ENCODE measurements at regions not wholly inside any gene's neighbourhood (a gene's known extent, or its start where the extent isn't known, plus 50 kb on each side); places are given as distances from the start of the nearest gene placed in this dataset.
"Not testable (repeated sequence)": the region's sequence is repeated elsewhere in the genome, so short reads cannot be mapped to it uniquely, and the experiment has no call there.

DNA sequence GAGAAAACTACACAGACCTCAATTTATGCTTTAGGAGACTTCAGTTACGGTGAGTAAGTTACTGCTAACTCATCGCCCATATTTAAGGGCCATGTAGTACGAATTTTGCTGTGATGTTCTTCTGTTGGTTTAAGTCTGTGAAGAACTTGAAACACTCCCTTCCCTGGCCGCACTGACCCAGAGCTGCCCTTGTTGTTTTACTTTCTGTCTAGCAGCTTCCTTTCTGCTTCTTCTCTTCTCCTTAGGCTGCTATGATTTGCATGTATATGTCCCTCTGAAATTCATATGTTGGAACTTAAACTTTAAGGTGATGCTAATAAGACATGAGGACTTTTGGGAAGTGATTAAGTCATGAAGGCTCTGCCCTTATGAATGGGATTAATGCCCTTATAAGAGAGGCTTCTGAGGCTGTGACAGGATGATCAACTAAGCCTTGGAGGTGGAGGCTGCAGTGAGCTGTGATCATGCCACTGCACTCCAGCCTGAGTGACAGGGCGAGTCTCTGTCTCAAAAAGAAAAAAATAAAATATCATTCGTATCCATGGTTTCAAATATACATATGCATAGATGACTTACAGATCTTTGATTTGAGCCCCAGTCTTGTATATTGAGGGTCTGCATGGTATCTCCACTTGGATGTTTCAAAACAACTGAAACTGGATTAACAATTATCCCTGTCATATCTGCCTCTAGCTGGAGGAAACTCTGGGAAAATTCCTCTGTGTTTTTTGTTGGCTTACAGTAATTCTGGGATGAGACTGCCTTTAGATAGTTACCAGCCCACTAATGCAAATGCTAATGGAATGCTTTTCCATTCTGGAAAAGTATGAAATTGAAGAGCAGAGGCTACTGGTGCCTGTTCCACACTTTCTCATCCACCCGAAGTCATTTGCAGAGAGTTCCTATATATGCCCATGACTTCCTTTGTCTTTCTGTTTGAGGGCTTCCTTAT is 263.4 kb upstream of the ACTBL2 start:
- DNase-seq, result no peak

DNA sequence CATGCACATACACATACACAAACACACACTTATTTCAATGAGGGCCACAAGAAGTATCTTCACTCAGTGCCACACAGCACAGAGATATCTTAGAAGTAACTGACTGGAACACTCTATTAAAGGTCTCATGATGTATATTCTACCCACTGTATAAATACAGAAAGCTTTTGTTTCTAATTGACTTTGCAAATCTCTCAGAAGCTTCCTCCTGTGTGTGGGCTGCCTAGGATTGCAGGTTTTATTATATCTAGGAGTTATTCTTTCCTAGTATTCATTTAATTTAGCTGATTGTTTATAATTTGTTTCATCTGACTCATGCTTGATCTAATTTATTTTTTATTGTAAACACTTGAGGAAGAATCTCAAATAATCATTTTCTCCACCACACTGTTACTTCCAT is 262.4 kb upstream of the ACTBL2 start:
- DNase-seq, result no peak

DNA sequence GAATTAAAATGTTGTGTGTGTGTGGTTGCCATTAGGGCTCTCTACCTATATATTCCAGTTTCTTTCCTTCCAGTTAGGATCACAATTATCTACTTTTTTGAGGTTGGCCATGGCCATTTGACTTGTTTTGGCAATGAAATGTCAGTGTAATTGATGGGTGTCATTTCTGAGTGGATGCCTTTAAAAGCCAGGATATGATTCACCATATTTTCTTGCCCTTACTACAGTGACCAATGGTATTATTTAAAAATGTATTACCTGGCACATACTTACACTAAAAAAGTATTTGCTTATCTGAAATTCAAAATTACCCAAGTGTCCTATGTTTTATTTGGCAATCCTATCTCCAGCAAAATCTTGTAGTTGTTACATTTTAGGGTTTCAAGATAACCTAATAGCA is 258.7 kb upstream of the ACTBL2 start:
- no peak for DNase-seq

DNA sequence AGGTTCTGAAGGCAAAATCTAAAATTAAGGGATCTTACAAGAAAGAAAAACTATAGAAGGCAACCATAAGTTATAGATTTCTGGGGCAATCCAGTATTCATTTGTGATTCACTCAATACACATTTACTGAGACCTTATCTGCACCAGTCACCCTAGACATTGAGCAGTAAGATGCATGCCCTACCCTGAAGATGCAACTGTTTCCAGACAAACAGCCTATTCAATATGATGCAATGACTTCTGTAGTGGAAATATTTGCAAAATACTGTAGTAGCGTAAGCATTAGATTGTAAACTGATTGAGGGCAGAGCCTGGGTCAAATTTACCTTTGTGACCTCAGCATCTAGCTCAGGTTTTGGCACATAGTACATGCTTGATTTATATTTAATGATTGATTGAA is 256.2 kb upstream of the ACTBL2 start:
- no peak for DNase-seq

DNA sequence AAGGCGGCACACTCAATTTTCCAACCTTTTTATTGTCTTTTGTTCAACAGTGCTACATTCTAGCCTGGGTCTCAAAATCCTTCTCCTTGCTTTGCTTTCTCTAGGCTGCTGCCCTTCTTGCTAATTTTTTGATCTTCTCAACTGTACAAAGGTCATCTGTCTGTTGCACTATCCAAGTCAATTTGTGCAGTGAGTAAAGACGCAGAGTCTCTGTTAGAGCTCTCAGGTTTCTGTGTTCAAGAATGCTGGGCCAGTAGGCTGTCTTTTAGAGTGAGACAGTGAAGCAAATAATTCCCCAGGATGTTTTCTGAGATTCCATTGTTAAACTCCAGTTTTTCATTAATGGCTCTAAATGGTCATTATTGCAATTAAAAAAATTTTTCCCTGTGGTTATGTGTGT is 255.7 kb upstream of the ACTBL2 start:
- no peak for DNase-seq

DNA sequence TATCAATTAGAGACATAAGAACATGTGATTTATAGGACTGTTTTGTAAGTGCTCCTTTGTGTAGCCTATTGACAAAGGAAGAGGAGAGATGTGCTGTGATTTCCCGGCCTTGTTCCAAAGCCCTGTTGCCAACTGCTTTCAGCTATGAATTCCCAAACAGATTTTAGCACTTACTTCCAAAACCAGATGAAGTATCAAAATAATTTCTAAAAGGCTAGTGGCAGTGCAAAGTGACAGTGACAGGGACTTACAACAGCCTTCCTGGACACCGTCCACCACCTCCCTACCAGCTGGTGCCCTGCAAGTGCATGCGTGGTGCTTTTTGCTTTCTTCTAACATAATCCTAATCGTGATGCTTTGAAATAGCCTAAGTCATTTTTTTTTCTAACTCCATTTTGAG is 254.1 kb upstream of the ACTBL2 start:
- DNase-seq, result peak; percentile 37

DNA sequence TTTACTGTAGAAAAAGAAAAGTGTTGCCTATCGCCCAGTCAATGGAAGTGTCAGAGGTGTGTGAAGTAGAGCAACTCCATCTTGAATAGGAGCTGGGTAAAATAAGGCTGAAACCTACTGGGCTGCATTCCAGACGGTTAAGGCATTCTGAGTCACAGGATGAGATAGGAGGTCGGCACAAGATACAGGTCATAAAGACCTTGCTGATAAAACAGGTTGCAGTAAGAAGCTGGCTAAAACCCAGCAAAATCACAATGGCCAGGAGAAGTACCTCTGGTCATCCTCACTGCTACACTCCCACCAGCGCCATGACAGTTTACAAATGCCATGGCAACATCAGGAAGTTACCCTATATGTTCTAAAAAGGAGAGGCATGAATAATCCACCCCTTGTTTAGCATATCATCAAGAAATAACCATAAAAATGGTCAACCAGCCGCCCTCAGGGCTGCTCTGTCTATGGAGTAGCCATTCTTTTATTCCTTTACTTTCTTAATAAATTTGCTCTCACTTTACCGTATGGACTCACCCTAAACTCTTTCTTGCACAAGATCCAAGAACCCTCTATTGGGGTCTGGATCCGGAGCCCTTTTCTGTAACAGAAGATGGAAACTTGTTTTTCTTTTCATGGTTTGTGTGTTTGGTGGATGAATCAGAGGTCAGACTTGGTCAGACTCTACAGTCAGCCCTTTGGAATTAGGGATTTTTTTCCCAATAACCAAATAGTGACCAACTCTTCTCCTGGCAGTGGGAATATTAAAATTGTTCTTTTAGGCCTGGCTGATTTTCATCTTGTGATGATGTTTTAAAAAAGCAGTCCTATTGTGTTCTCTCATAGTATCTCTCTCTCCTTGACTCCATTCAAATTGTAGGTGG is 252.9 kb upstream of the ACTBL2 start:
- DNase-seq, result not testable (repeated sequence)

DNA sequence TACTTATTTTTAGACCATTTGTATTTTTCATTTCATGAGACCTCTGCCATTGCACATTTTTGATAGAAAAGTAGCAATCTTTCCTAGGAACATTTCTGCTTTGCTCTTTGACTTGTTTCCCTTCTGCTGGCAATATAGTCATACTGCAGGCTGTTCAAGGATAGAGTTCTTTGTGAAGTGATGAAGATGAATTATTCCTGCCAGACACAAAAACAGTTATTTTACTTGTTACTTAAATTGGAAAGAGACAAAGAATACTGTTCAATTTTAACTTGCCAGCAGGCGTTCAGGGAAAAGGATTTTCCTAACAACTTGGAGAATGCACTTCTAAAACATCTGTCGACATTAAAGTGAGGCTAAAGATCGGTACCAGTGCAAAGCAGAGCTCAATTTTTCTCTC is 251.7 kb upstream of the ACTBL2 start:
- peak; percentile 31 for DNase-seq

DNA sequence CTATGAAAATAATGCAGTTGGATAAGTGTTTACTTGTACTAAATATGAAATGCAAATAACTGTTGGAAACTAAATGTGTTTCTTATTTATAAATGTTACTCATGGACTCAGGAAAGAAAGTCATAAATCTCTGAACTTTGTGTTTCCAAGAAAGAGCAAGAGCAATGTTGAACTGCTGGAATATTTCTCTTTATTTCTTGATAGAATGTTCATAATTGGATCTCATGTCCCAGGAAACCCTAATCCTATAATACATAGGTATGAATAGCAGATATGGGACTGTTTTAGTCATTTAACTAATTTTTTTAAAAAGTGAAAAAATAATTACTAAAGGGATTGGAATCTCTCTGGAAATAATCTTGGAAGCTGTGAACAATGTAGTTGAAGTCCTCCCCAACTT is 245.0 kb upstream of the ACTBL2 start:
- DNase-seq, result no peak

DNA sequence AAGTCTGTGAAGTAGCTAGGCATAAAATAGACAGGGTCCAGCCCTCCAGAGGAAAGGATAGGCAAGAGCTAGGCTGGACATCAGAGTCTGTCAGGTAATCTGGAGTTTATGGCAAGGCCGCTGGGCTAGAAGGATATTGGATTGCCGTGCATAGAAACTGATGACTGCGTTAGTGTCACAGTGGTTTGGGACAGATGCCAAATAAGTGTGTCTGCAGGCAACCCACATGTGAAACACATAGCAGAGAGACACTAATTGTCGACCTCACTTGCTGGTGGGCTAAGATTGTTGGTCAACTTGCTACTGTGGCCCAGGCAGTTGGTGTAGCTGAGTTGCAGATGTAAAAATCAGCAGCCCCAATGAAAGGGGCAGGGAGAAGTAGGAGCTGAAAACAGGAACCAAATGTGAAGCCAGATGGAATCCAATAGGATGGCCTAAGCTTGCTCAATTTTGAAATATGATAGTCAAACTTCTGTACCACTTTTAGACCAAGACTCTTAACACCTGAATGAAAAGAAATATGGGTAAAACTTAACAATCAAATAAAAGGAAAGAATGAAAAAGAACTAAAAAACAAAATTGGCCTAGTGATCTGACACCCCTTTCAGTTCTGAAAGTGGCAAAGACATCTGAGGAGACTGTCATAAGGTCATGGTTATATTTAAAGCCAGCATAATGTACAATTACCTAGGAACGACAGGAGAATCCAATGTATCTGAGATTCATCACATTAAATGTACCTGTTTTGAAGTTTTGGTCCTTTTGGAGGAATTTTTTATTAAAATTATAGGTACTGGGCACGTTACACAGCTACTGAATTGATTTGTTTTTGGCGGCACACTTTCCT is 243.3 kb upstream of the ACTBL2 start:
- no peak for DNase-seq

DNA sequence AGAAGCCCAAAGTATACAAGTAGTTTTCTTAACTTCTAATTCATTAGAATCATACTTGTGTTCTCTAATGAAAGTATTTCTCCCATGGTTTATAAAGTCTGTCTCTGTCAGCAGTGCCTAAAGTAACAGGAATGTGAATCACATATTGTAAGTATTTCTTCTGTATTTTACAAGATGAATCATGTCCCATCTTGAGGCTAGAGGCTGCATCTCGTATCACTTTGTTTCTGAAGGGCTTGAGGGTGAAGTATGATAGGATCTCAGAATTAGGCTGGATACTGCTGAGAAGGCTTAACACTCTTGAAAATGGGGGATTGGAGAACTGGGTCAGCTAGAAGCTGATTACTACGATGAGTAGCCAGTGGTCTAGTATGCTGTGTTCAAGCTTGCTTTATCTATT is 242.2 kb upstream of the ACTBL2 start:
- DNase-seq, result no peak

DNA sequence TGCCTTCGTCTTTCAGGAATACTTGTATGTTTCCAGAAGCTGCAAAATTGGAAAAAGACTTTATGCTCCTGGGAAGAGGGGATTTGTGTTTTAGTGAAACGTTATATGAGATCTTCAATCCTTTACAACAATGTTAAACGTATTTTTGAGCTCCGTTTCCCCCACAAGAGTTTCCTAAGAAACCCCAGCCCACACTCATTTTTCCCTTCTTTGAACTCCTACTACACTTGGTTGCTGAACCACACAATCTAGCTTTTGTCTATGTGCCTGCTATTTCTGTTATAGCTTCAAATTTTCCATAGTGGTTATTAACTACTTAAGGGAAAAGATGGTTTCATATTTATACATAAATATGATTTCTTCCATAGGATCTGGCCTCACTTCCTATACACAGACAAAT is 238.6 kb upstream of the ACTBL2 start:
- DNase-seq, result no peak

DNA sequence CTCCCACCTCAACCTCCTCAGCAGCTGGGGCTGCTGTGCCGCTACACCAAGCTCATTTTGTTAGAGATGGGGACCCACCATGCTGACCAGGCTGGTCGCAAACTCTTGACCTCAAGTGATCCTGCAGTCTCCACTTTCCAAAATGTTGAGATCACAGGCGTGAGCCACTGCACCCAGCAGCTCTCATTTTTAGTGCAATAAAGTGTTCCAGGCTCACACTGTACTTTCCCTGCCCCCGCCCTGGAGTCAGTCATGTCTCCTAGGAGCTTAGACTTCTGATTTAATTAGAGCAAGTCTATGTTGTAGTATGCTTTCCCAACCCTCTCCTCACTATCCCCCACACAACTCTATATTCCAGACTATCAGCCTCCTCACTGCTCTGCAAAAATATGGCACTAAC is 238.0 kb upstream of the ACTBL2 start:
- no peak for DNase-seq

DNA sequence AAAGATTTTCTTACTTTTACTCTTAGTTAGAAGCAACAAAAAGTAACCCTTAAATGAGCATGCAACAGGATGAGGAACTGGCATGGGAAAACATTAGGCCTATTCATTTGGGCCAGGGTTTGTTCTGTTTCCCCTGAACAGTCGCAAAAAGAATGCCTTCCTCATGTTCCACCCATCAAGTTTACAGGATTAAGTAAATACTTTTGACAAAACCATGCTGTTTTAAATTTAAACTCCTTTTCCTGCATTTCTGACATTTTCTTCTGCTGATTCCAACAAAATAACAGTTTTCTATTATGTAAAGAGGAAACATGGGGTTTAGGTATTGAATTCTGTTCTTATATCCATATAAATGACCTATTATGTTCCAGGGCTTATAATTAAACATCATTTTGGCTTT is 236.6 kb upstream of the ACTBL2 start:
- no peak for DNase-seq

DNA sequence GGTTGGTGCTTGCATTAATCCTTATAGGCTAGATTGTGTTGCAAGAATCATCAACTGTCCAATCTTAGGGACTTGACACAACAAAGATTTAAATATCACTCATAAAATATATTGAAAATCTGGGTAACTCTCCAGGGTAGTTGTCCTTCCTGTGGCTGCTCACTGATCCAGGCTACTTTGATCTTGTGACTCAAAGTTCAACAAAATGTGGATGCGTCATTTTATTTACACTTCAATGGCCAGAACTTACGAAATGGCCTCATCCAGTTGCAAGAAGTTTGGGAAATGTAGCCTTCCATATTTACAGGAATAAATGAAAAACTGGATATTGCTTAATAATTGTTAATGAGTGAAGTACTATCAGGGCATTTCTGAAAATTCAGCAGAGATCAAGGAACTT is 235.5 kb upstream of the ACTBL2 start:
- DNase-seq, result no peak

DNA sequence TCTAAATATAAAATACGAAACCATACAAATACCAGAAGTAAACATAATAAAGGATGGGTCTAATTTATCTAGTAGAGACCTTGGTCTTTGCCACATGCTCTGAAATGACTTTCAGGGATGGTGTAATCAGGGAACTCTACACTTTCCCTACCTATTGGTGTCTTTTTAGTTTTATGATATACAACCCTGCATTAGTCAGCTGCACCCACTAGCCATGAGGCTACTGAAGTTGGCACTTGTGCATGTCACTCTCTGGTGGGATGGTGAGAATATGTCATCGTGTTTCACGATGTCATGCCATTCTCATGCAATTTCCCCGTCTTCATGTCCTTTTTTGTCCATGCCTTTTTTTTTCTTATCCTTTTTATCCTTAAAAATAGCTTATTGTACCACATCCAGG is 234.9 kb upstream of the ACTBL2 start:
- no peak for DNase-seq

DNA sequence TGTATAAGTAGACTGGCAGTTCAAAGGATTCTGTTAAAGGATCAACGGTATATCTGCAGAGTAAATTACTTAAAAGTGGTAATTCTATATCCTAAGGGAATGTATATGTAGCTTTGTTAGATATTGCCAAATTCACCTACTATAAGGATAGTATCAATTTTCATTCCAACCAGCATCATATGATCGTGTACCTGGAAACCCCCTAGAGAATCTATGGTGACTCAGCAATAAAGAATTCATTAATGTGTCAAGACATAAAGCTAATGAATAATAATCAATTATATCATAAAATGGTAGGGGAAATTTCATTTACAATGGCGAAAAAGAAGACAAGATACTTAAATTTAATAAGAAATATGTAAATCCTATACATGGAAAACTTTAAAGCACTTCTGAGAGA is 234.1 kb upstream of the ACTBL2 start:
- no peak for DNase-seq

DNA sequence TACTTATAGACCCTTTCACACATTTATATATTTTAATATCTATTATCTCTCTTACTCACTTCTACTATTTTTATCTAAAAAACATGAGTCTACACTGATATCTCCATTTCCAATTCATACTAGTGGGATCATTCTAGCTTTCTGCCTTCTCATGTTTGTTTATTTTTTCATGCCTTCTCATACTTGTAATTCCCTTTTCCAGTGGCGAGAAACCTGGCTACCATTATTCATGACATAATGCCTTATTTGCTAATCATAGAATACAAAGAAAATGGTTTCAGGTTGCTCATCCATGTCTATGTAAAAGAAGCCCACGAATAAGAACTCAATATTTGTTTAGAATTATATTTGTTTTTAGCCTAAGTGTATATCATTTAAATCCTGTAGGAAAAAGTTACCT is 232.7 kb upstream of the ACTBL2 start:
- no peak for DNase-seq

DNA sequence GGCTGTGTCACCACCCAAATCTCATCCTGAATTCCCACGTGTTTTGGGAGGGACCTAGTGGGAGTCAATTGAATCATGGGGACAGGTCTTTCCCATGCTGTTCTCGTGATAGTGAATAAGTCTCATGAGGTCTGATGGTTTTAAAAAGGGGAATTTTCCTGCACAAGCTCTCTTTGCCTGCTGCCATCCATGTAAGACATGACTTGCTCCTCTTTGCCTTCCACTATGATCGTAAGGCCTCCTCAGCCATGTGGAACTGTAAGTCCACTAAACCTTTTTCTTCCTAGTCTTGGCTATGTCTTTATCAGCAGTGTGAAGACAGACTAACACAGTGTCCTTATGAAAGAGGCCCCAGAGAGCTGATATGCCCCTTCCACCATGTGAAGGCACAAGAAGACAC is 230.9 kb upstream of the ACTBL2 start:
- not testable (repeated sequence) for DNase-seq

DNA sequence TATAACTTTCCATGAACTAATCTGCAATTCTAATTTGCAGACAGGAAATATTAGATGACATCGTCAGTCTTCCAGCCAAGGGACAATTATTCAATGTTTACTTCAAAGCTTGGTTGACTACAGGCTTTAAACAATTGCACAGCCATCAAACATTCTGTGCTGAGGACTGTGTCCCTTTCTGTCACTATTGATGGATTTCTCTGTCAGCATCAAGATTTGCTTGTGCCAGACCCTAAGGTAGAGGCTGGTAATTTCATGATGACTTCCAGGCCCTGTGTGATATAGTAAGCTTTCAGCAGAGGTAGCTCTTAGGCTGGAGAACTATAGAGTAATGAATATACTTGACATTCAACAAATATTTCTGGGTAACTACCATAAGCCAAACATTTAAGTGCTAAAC is 229.3 kb upstream of the ACTBL2 start:
- no peak for DNase-seq

DNA sequence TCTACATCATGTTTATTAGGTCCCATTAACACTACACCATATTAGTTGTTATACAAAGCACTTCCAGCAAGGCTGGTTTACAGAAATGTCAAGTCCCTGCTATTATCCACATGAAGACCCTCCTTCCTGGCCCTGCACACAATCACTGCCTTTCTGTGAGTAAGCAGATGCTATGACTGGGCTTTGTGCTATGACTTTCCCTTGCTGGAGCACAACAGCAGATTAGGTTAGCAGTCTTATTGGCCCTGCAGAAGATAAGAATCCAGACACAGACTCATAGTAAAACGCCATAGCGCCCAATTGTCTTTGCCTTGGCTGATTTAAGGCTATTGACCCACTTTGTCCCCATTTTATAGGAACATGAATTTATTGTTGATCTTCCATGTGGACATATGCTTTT is 228.9 kb upstream of the ACTBL2 start:
- no peak for DNase-seq

DNA sequence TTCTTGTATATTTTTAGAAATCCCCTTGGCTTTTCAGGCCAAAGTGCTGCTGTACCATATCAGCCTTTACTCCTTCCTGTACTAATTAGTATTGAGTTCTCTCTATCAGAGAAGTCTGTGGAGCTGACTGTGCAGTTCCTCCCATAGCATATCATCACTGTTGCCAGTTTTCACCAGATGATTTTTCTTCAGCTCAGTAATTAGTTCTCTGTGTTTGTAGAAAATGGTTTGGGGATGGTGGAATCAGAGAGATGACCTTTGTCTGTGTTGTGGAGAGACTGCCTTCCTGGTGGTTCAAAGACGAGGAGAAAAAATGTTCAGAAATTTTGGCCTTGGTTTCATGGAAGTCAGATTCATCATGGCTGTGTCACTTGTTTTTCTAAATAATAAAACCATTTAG is 227.5 kb upstream of the ACTBL2 start:
- DNase-seq, result no peak
